K562 (cell line): ENCODE measurements at regions not wholly inside any gene's neighbourhood (a gene's known extent, or its start where the extent isn't known, plus 50 kb on each side); places are given as distances from the start of the nearest gene placed in this dataset.

Source experiments
- ATAC-seq: fragments of 200-7000 bp; cut with Tn5 transposase; 3 replicates; pipeline ENCODE4 v1.9.1; 2020; ENCODE audit warnings: moderate library complexity
- BruUV-seq: library from RNA; stranded (reverse); fragments of 400-500 nt; replicated peaks from 2 replicates; lab custom pipeline; 2021; lab: Mats Ljungman, UMichigan
- CTCF ChIA-PET: fragments of 300-600 bp; formaldehyde crosslinking; extraction: SDS; loops from one replicate; lab custom pipeline; 2021; ENCODE audit warnings: low intra/inter-chr PET ratio; lab: Yijun Ruan, JAX
- POLR2A ChIA-PET: fragments of 300-600, 350-650 bp; sonication (Branson Sonifier 250); formaldehyde crosslinking; extraction: SDS; loops from one replicate; lab custom pipeline; 2021; ENCODE audit warnings: antibody characterized with exemption, inconsistent platforms; lab: Yijun Ruan, JAX
- DNase-seq, 4 experiments: peaks; one replicate each; pipeline versions ENCODE4 v3.0.0 to v3.0.0-alpha.2; 2011 to 2018; ENCODE audit warnings: low spot score in 3 of 4, mixed read lengths in 3 of 4; ENCODE audit errors: extremely low read depth in 1 of 4
- FAIRE-seq: peaks from 2 replicates; lab custom pipeline; 2011; peaks lifted over from hg19 to GRCh38; lab: Jason Lieb, UNC
- H2AFZ ChIP-seq: 2 replicates; pipeline ENCODE4 v1.6.0; 2011; ENCODE audit warnings: low read depth, low read length, control low read depth, inconsistent platforms
- H3K27ac ChIP-seq: fragments of 200-600 bp; 3 replicates; pipeline ENCODE4 v1.8.0; 2011; ENCODE audit warnings: low read depth, mild to moderate bottlenecking, control low read depth, inconsistent platforms, low read length, moderate library complexity, mixed read lengths; ENCODE audit errors: extremely low read depth
- H3K27me3 ChIP-seq, 2 experiments: fragments of 300-600 bp in 1 of 2; 2 replicates in 1 of 2; 3 replicates in 1 of 2; pipeline versions ENCODE4 v1.6.0 to v1.8.0; 2011; ENCODE audit warnings: inconsistent platforms in 2 of 2, low read length in 2 of 2, mild to moderate bottlenecking in 1 of 2, mixed read lengths in 1 of 2, moderate library complexity in 1 of 2; ENCODE audit not compliant: control insufficient read depth in 2 of 2, insufficient read depth in 2 of 2
- H3K36me3 ChIP-seq: fragments of 300-600 bp; 3 replicates; pipeline ENCODE4 v1.8.0; 2011; ENCODE audit warnings: mild to moderate bottlenecking, low read length, inconsistent platforms; ENCODE audit not compliant: control insufficient read depth, insufficient read depth
- H3K4me1 ChIP-seq, 2 experiments: fragments of 200-600 bp in 1 of 2; replicated peaks in 1 of 2; 2 replicates in 1 of 2; 3 replicates in 1 of 2; pipeline versions ENCODE4 v1.5.1 to v1.8.0; 2011; ENCODE audit warnings: inconsistent platforms in 2 of 2, low read length in 2 of 2, mild to moderate bottlenecking in 1 of 2, mixed read lengths in 1 of 2, moderate library complexity in 1 of 2; ENCODE audit not compliant: control insufficient read depth in 2 of 2, insufficient read depth in 2 of 2
- H3K4me2 ChIP-seq: 2 replicates; pipeline ENCODE4 v1.6.1; 2011; ENCODE audit warnings: low read length, control low read depth, inconsistent platforms, mixed read lengths; ENCODE audit not compliant: insufficient read depth
- H3K4me3 ChIP-seq: fragments of 200-600 bp; sonication (generic), shearing (Covaris generic); 2 replicates; pipeline ENCODE4 v1.5.1; 2016; ENCODE audit warnings: control low read depth, inconsistent platforms
- H3K79me2 ChIP-seq: fragments of 200-600 bp; 3 replicates; pipeline ENCODE4 v1.8.0; 2011; ENCODE audit warnings: low read length, inconsistent platforms; ENCODE audit not compliant: control insufficient read depth, insufficient read depth
- H3K9ac ChIP-seq, 2 experiments: 2 replicates each; pipeline versions ENCODE4 v1.6.0 to v1.6.1; 2011; ENCODE audit warnings: low read depth in 2 of 2, low read length in 2 of 2, control low read depth in 1 of 2, inconsistent platforms in 1 of 2, mild to moderate bottlenecking in 1 of 2, mixed read lengths in 1 of 2; ENCODE audit not compliant: insufficient read depth in 1 of 2
- H3K9me1 ChIP-seq: one replicate; pipeline ENCODE4 v1.6.0; 2011; ENCODE audit warnings: inconsistent platforms, mild to moderate bottlenecking, low read length, moderate library complexity; ENCODE audit not compliant: control insufficient read depth, insufficient read depth
- H3K9me3 ChIP-seq: replicated peaks from 2 replicates; pipeline ENCODE4 v1.5.1; 2011; ENCODE audit warnings: low read depth, low read length, inconsistent platforms; ENCODE audit not compliant: control insufficient read depth, insufficient read depth
- H4K20me1 ChIP-seq: replicated peaks from 2 replicates; pipeline ENCODE4 v1.6.1; 2011; ENCODE audit warnings: low read length, inconsistent platforms, mixed read lengths; ENCODE audit not compliant: control insufficient read depth, insufficient read depth
- E2F4 ChIP-seq: sonication (generic); formaldehyde crosslinking; IDR thresholded peaks from 2 replicates; pipeline ENCODE4 v1.8.0; 2022; ENCODE audit warnings: mild to moderate bottlenecking, low read depth, missing genetic modification reagents
- FIP1L1 ChIP-seq: fragments of 200-400 bp; formaldehyde crosslinking; IDR thresholded peaks from 2 replicates; pipeline ENCODE4 v1.6.1; 2018; ENCODE audit warnings: mild to moderate bottlenecking, low read depth, low read length; ENCODE audit not compliant: poor library complexity, severe bottlenecking
- FOXA3 ChIP-seq, 2 experiments: fragments of 450-650 bp in 1 of 2; sonication (generic) in 1 of 2; formaldehyde crosslinking; IDR thresholded peaks in 1 of 2; conservative IDR thresholded peaks in 1 of 2; 2 replicates each; pipeline versions ENCODE4 v1.4.0 to v1.8.0; 2020 to 2022; ENCODE audit warnings: mild to moderate bottlenecking in 2 of 2, missing genetic modification reagents in 1 of 2
- GTF3C2 ChIP-seq: IDR thresholded peaks from 3 replicates; pipeline ENCODE4 v1.6.1; 2011; ENCODE audit warnings: borderline replicate concordance, mild to moderate bottlenecking, moderate library complexity; ENCODE audit not compliant: insufficient read length; ENCODE audit errors: extremely low read depth
- KLF6 ChIP-seq: fragments of 250-450 bp; sonication (Bioruptor Pico); IDR thresholded peaks from 2 replicates; pipeline ENCODE4 v1.4.0; 2020; ENCODE audit warnings: mild to moderate bottlenecking, moderate library complexity, borderline replicate concordance
- MEF2A ChIP-seq: IDR thresholded peaks from 2 replicates; pipeline ENCODE4 v1.6.1; 2011; ENCODE audit warnings: low read depth, mild to moderate bottlenecking, low read length, moderate library complexity; ENCODE audit not compliant: control insufficient read depth
- NRF1 ChIP-seq, 2 experiments: fragments of 450-650 bp; IDR thresholded peaks in 1 of 2; conservative IDR thresholded peaks in 1 of 2; 2 replicates each; pipeline ENCODE4 v1.6.1; 2014; ENCODE audit warnings: mild to moderate bottlenecking in 2 of 2
- SOX6 ChIP-seq: fragments of 450-650 bp; IDR thresholded peaks from 2 replicates; pipeline ENCODE4 v1.6.1; 2014; ENCODE audit warnings: mild to moderate bottlenecking
- TAF15 ChIP-seq: fragments of 200-400 bp; formaldehyde crosslinking; IDR thresholded peaks from 2 replicates; pipeline ENCODE4 v1.6.1; 2017; ENCODE audit warnings: mild to moderate bottlenecking, low read depth, low read length, moderate library complexity
- ZNF41 ChIP-seq: fragments of 250-450 bp; sonication (Bioruptor Pico); conservative IDR thresholded peaks from 2 replicates; pipeline ENCODE4 v1.4.0; 2020; ENCODE audit warnings: mild to moderate bottlenecking
- ZNF436 ChIP-seq: fragments of 250-450, 450-650 bp; sonication (Bioruptor Pico); formaldehyde crosslinking; IDR thresholded peaks from 2 replicates; pipeline ENCODE4 v1.7.0; 2020; ENCODE audit warnings: mild to moderate bottlenecking
- ZNF551 ChIP-seq: fragments of 250-450 bp; sonication (Bioruptor Pico); IDR thresholded peaks from 2 replicates; pipeline ENCODE4 v1.5.0; 2021; ENCODE audit warnings: mild to moderate bottlenecking, moderate library complexity
- ZNF780A ChIP-seq: fragments of 250-450 bp; sonication (Bioruptor Pico); IDR thresholded peaks from 2 replicates; pipeline ENCODE4 v1.5.0; 2021; ENCODE audit warnings: mild to moderate bottlenecking
- WGBS: fragments of 100-300 bp; shearing (Covaris generic); methylation state at CpG from one replicate; pipeline ENCODE4 v1.1.6; 2016; ENCODE audit warnings: low coverage, mixed read lengths; ENCODE audit not compliant: insufficient coverage; ENCODE audit errors: missing lambda C conversion rate; 5-methylcytosine and 5-hydroxymethylcytosine counted together
- in situ Hi-C: fragments of 300-500 bp; cut with MboI; formaldehyde crosslinking; loops from 4 replicates; pipeline ENCODE4 v1.15.0; 2018; ENCODE audit warnings: inconsistent platforms, mixed read lengths
- intact Hi-C: fragments of 100-400 bp; cut with micrococcal nuclease; formaldehyde crosslinking; loops from 2 replicates; pipeline ENCODE4 v1.14.2; 2022
- TF ChIP-seq, protein P1 (sequence below): fragments of 200-800 bp; sonication (Bioruptor generic); IDR thresholded peaks from 2 replicates; pipeline ENCODE4 v1.6.1; 2016; ENCODE audit warnings: missing genetic modification characterization, missing compliant biosample characterization

GRCh38 chr16:64196444-64196843, 925.4 kb downstream of the CDH11 start:
- FAIRE-seq: no peak
- H2AFZ ChIP-seq: no peak overlapping the region
- 0% methylated on average over 1 of the region's 1 CpG for WGBS
- H3K27ac ChIP-seq: no peak overlapping the region
- ATAC-seq: no peak
- no peak overlapping the region for H3K4me2 ChIP-seq
- H3K4me3 ChIP-seq: no peak overlapping the region
- H3K9me1 ChIP-seq: no peaks in the 10 kb centered on the region
- H4K20me1 ChIP-seq: no peaks in the 10 kb centered on the region
- H3K36me3 ChIP-seq: no peaks in the 10 kb centered on the region
- H3K9me3 ChIP-seq: no peaks in the 10 kb centered on the region; the same call in 1 of the 2 replicates
- CTCF ChIA-PET: no interaction called here
- H3K79me2 ChIP-seq: no peaks in the 10 kb centered on the region
- intact Hi-C loops: no loop called here
- in situ Hi-C loops: no loop called here
- H3K27me3 ChIP-seq: no peaks in the 10 kb centered on the region
- no TSS peak for BruUV-seq
- DNase-seq: no peak
- H3K9ac ChIP-seq: no peak overlapping the region
- H3K4me1 ChIP-seq: no peaks in the 10 kb centered on the region
- POLR2A ChIA-PET: no interaction called here
- TF ChIP-seq ZNF436 (CRISPR knock-in tag) (no peak), TAF15 (no peak), ZNF780A (CRISPR knock-in tag) (no peak), GTF3C2 (no peak), KLF6 (CRISPR knock-in tag) (no peak), ZNF41 (CRISPR knock-in tag) (no peak), FOXA3 (CRISPR knock-in tag; conservative IDR thresholded peaks at IDR 0.05 in 1 of 2, IDR thresholded peaks at IDR 0.05 in 1 of 2) (no peak), ZNF551 (no peak), NRF1 (conservative IDR thresholded peaks at IDR 0.05 in 1 of 2, IDR thresholded peaks at IDR 0.05 in 1 of 2) (no peak), FIP1L1 (no peak), E2F4 (no peak), SOX6 (no peak), MEF2A (no peak)
- TF ChIP-seq, protein P1, sequence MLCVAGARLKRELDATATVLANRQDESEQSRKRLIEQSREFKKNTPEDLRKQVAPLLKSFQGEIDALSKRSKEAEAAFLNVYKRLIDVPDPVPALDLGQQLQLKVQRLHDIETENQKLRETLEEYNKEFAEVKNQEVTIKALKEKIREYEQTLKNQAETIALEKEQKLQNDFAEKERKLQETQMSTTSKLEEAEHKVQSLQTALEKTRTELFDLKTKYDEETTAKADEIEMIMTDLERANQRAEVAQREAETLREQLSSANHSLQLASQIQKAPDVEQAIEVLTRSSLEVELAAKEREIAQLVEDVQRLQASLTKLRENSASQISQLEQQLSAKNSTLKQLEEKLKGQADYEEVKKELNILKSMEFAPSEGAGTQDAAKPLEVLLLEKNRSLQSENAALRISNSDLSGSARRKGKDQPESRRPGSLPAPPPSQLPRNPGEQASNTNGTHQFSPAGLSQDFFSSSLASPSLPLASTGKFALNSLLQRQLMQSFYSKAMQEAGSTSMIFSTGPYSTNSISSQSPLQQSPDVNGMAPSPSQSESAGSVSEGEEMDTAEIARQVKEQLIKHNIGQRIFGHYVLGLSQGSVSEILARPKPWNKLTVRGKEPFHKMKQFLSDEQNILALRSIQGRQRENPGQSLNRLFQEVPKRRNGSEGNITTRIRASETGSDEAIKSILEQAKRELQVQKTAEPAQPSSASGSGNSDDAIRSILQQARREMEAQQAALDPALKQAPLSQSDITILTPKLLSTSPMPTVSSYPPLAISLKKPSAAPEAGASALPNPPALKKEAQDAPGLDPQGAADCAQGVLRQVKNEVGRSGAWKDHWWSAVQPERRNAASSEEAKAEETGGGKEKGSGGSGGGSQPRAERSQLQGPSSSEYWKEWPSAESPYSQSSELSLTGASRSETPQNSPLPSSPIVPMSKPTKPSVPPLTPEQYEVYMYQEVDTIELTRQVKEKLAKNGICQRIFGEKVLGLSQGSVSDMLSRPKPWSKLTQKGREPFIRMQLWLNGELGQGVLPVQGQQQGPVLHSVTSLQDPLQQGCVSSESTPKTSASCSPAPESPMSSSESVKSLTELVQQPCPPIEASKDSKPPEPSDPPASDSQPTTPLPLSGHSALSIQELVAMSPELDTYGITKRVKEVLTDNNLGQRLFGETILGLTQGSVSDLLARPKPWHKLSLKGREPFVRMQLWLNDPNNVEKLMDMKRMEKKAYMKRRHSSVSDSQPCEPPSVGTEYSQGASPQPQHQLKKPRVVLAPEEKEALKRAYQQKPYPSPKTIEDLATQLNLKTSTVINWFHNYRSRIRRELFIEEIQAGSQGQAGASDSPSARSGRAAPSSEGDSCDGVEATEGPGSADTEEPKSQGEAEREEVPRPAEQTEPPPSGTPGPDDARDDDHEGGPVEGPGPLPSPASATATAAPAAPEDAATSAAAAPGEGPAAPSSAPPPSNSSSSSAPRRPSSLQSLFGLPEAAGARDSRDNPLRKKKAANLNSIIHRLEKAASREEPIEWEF: no peak
